ENCODE measurements at regions not wholly inside any gene's neighbourhood (a gene's known extent, or its start where the extent isn't known, plus 50 kb on each side); places are given as distances from the start of the nearest gene placed in this dataset.

DNA sequence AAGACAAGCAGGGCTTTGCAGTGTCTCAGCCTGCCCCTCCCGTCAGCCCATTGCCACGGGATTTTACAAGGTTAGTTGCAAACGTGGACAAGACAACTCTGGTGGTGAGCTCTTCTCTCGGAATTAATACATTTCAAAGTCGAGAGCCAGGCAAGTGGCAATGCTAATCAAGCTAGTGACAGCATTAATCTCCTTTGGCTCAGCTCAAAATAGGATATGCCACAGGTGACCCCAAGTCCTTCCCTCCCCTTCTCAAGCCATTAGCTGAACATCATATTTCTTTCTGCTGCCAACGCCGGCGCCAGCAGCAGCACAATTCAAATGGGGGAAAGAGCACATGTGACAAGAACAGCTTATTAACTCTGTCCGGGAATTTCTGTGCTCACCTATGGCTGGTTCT lies 190.1 kb downstream of the ATPSCKMT start (continued):
- TF ChIP-seq, protein P1, sequence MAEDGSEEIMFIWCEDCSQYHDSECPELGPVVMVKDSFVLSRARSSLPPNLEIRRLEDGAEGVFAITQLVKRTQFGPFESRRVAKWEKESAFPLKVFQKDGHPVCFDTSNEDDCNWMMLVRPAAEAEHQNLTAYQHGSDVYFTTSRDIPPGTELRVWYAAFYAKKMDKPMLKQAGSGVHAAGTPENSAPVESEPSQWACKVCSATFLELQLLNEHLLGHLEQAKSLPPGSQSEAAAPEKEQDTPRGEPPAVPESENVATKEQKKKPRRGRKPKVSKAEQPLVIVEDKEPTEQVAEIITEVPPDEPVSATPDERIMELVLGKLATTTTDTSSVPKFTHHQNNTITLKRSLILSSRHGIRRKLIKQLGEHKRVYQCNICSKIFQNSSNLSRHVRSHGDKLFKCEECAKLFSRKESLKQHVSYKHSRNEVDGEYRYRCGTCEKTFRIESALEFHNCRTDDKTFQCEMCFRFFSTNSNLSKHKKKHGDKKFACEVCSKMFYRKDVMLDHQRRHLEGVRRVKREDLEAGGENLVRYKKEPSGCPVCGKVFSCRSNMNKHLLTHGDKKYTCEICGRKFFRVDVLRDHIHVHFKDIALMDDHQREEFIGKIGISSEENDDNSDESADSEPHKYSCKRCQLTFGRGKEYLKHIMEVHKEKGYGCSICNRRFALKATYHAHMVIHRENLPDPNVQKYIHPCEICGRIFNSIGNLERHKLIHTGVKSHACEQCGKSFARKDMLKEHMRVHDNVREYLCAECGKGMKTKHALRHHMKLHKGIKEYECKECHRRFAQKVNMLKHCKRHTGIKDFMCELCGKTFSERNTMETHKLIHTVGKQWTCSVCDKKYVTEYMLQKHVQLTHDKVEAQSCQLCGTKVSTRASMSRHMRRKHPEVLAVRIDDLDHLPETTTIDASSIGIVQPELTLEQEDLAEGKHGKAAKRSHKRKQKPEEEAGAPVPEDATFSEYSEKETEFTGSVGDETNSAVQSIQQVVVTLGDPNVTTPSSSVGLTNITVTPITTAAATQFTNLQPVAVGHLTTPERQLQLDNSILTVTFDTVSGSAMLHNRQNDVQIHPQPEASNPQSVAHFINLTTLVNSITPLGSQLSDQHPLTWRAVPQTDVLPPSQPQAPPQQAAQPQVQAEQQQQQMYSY (CRISPR knock-in tag; IDR thresholded peaks at IDR 0.05) = no peak
- TF ChIP-seq, protein P2, sequence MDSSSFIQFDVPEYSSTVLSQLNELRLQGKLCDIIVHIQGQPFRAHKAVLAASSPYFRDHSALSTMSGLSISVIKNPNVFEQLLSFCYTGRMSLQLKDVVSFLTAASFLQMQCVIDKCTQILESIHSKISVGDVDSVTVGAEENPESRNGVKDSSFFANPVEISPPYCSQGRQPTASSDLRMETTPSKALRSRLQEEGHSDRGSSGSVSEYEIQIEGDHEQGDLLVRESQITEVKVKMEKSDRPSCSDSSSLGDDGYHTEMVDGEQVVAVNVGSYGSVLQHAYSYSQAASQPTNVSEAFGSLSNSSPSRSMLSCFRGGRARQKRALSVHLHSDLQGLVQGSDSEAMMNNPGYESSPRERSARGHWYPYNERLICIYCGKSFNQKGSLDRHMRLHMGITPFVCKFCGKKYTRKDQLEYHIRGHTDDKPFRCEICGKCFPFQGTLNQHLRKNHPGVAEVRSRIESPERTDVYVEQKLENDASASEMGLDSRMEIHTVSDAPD (CRISPR knock-in tag; IDR thresholded peaks at IDR 0.05) = no peak
- TF ChIP-seq NFYB (CRISPR knock-in tag; IDR thresholded peaks at IDR 0.05) (no peak), ZNF703 (CRISPR knock-in tag; IDR thresholded peaks at IDR 0.05; ENCODE audit: borderline replicate concordance) (no peak), GABPB1 (CRISPR knock-in tag; IDR thresholded peaks at IDR 0.05) (no peak)

DNA sequence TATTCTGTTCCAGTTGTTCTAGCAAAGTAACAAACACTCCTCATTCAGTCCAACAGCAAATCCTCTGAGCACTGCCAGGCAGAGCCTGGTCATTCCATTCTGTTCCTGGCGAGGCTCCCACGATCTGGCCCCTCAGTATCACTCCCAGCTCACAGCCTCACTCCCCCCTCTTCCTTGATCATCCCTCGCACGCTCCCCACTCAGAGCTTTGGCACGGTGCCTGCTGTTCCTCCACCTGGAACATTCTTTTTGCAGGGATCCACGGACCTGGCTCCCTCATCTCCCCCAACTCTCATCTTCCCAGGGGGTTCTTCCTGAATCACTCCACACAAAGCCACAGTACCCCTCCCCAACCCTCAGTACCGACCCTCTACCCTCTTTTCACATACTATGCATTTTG lies 192.3 kb downstream of the ATPSCKMT start:
- intact Hi-C loops (cut with micrococcal nuclease; ENCODE audit: unreplicated experiment) (no loop called here), in situ Hi-C loops (cut with HindIII; ENCODE audit: extremely low pct_ligation_motif_present, low pct_unique_long_range_greater_than_20kb) (no loop called here)
- Histone ChIP-seq H3K4me2 (ENCODE audit: low read depth, low read length) (no peak overlapping the region), H3K36me3 (replicated peaks in 1 of 2; ENCODE audit: control insufficient read depth in 1 of 2, insufficient read depth in 2 of 2, low read length in 2 of 2) (no peaks in the 10 kb centered on the region), H3K4me1 (ENCODE audit: insufficient read depth, low read length) (no peaks in the 10 kb centered on the region), H3K27ac (ENCODE audit: extremely low read length, insufficient read depth, low read length) (no peak overlapping the region), H3K4me3 (replicated peaks in 1 of 3; ENCODE audit: insufficient read depth in 1 of 3, low read depth in 2 of 3, low read length in 3 of 3) (no peak overlapping the region), H3K9me3 (ENCODE audit: low read length) (peaks cover 7% of the 10 kb centered on the region), H2AFZ (ENCODE audit: low read length) (no peak overlapping the region), H3K9ac (ENCODE audit: insufficient read depth, low read depth, low read length) (no peak overlapping the region), H3K79me2 (ENCODE audit: insufficient read depth, low read length) (no peaks in the 10 kb centered on the region), H4K20me1 (ENCODE audit: insufficient read depth, low read length) (no peaks in the 10 kb centered on the region), H3K27me3 (ENCODE audit: control insufficient read depth in 1 of 2, insufficient read depth in 2 of 2, low read length in 2 of 2) (no peaks in the 10 kb centered on the region; a peak in 1 of 5 replicates)
- 4% methylated on average over 7 of the region's 7 CpGs for whole genome bisulfite sequencing (ENCODE audit: low lambda C conversion rate)
- ATAC-seq (no peak), DNase-seq (ENCODE audit: low spot score) (no peak), FAIRE-seq (no peak)
- ChIA-PET POLR2A (no interaction called here), CTCF (ENCODE audit: low intra/inter-chr PET ratio, low total read pairs) (no interaction called here)
- BruUV-seq (replicated peaks) = no TSS peak
- no peak for TF ChIP-seq TMF1 (CRISPR knock-in tag; IDR thresholded peaks at IDR 0.05; ENCODE audit: low read depth)
- no peak for TF ChIP-seq ZNF331 (CRISPR knock-in tag; IDR thresholded peaks at IDR 0.05)
- no peak for TF ChIP-seq ZNF224 (CRISPR knock-in tag; IDR thresholded peaks at IDR 0.05)
- TF ChIP-seq, protein P3, sequence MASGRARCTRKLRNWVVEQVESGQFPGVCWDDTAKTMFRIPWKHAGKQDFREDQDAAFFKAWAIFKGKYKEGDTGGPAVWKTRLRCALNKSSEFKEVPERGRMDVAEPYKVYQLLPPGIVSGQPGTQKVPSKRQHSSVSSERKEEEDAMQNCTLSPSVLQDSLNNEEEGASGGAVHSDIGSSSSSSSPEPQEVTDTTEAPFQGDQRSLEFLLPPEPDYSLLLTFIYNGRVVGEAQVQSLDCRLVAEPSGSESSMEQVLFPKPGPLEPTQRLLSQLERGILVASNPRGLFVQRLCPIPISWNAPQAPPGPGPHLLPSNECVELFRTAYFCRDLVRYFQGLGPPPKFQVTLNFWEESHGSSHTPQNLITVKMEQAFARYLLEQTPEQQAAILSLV (CRISPR knock-in tag; IDR thresholded peaks at IDR 0.05; ENCODE audit: borderline replicate concordance) = no peak
- TF ChIP-seq, protein P4, sequence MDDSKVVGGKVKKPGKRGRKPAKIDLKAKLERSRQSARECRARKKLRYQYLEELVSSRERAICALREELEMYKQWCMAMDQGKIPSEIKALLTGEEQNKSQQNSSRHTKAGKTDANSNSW (CRISPR knock-in tag; IDR thresholded peaks at IDR 0.05; ENCODE audit: borderline replicate concordance) = no peak
- TF ChIP-seq ZBTB3 (CRISPR knock-in tag; IDR thresholded peaks at IDR 0.05; ENCODE audit: borderline replicate concordance, low read depth) = no peak
- no peak for TF ChIP-seq ZNF773 (CRISPR knock-in tag; IDR thresholded peaks at IDR 0.05; ENCODE audit: borderline replicate concordance)
- TF ChIP-seq SETDB1 (CRISPR knock-in tag; IDR thresholded peaks at IDR 0.05; ENCODE audit: borderline replicate concordance) = no peak
- no peak for TF ChIP-seq ZNF446 (CRISPR knock-in tag; IDR thresholded peaks at IDR 0.05)
- TF ChIP-seq ZNF232 (CRISPR knock-in tag; IDR thresholded peaks at IDR 0.05; ENCODE audit: borderline replicate concordance) = no peak
- no peak for TF ChIP-seq MYC (CRISPR knock-in tag; IDR thresholded peaks at IDR 0.05; ENCODE audit: borderline replicate concordance)
- TF ChIP-seq MTF1 (CRISPR knock-in tag; IDR thresholded peaks at IDR 0.05) = no peak
- no peak for TF ChIP-seq JUNB (CRISPR knock-in tag; IDR thresholded peaks at IDR 0.05; ENCODE audit: borderline replicate concordance)
- no peak for TF ChIP-seq ZSCAN21 (CRISPR knock-in tag; IDR thresholded peaks at IDR 0.05; ENCODE audit: borderline replicate concordance)
